22Rv1 (cell line): ENCODE measurements at regions not wholly inside any gene's neighbourhood (a gene's known extent, or its start where the extent isn't known, plus 50 kb on each side); places are given as distances from the start of the nearest gene placed in this dataset.

ENCODE experiments used
- CTCF ChIP-seq: fragments of 450-650 bp; IDR thresholded peaks from 2 replicates; pipeline ENCODE4 v1.5.1; 2017; ENCODE audit warnings: mild to moderate bottlenecking
- ZFX ChIP-seq: fragments of 450-650 bp; IDR thresholded peaks from 2 replicates; pipeline ENCODE4 v1.6.1; 2017; ENCODE audit warnings: antibody characterized with exemption, borderline replicate concordance

GRCh38 chr6:22043284-22043962, 253.4 kb downstream of the PRL start:
- TF ChIP-seq CTCF (no peak), ZFX (no peak)
